ENCODE measurements at regions not wholly inside any gene's neighbourhood (a gene's known extent, or its start where the extent isn't known, plus 50 kb on each side); places are given as distances from the start of the nearest gene placed in this dataset.

- no peak for ATAC-seq (ENCODE audit: low read depth in 2 of 2)
- H3K27ac Mint-ChIP-seq: no peak overlapping the region
These were observed 106.6 kb upstream of the CELF2 start for GRCh38 chr10:10911035-10911434.

GRCh38 chr10:10911471-10911921 lies 106.2 kb upstream of the CELF2 start:
- Mint-ChIP-seq H3K27ac (no peak overlapping the region), H3K27me3 (peaks cover 23% of the 10 kb centered on the region), H3K36me3 (no peaks in the 10 kb centered on the region), H3K9me3 (peaks cover 0 to 2% (median 0%) of the 10 kb centered on the region in 7 donors), H3K4me3 (no peak overlapping the region), H3K4me1 (no peaks in the 10 kb centered on the region)
- Histone ChIP-seq H3K27ac (ENCODE audit: insufficient read depth, low read length, poor library complexity, severe bottlenecking) (no peak overlapping the region), H3K36me3 (ENCODE audit: control insufficient read depth, insufficient read depth, low read length) (no peaks in the 10 kb centered on the region), H3K4me3 (ENCODE audit: low read depth, low read length) (no peak overlapping the region), H3K27me3 (ENCODE audit: control insufficient read depth, insufficient read depth, low read length) (no peaks in the 10 kb centered on the region), H3K9me3 (ENCODE audit: control insufficient read depth in 2 of 2, low read length in 2 of 2) (no peaks in the 10 kb centered on the region), H3K4me1 (ENCODE audit: control insufficient read depth, insufficient read depth, low read length, poor library complexity, severe bottlenecking) (no peaks in the 10 kb centered on the region)
- DNase-seq: no peak
- no peak for ATAC-seq (ENCODE audit: low read depth in 2 of 2)

More at GRCh38 chr10:10911035-10911434, 106.6 kb upstream of the CELF2 start:
- peaks cover 23% of the 10 kb centered on the region for H3K27me3 Mint-ChIP-seq
- no peaks in the 10 kb centered on the region for H3K4me1 Mint-ChIP-seq
- H3K4me3 Mint-ChIP-seq: no peak overlapping the region
- H3K36me3 Mint-ChIP-seq: no peaks in the 10 kb centered on the region
- no peaks in the 10 kb centered on the region for H3K27me3 ChIP-seq (ENCODE audit: control insufficient read depth, insufficient read depth, low read length)
- H3K9me3 Mint-ChIP-seq: peaks cover 0 to 2% (median 0%) of the 10 kb centered on the region in 7 donors
- H3K9me3 ChIP-seq (ENCODE audit: control insufficient read depth in 2 of 2, low read length in 2 of 2): no peaks in the 10 kb centered on the region
- H3K4me1 ChIP-seq (ENCODE audit: control insufficient read depth, insufficient read depth, low read length, poor library complexity, severe bottlenecking): no peaks in the 10 kb centered on the region
- DNase-seq: no peak
- H3K4me3 ChIP-seq (ENCODE audit: low read depth, low read length): no peak overlapping the region
- H3K36me3 ChIP-seq (ENCODE audit: control insufficient read depth, insufficient read depth, low read length): no peaks in the 10 kb centered on the region
- no peak overlapping the region for H3K27ac ChIP-seq (ENCODE audit: insufficient read depth, low read length, poor library complexity, severe bottlenecking)

GRCh38 chr10:10914144-10914543 lies 103.5 kb upstream of the CELF2 start:
- no peak for ATAC-seq (ENCODE audit: low read depth in 2 of 2)
- Mint-ChIP-seq H3K4me1 (no peaks in the 10 kb centered on the region), H3K4me3 (no peak overlapping the region), H3K9me3 (peaks cover 0 to 2% (median 0%) of the 10 kb centered on the region in 7 donors), H3K27me3 (peaks cover 20% of the 10 kb centered on the region), H3K36me3 (no peaks in the 10 kb centered on the region), H3K27ac (no peak overlapping the region)
- Histone ChIP-seq H3K9me3 (ENCODE audit: control insufficient read depth in 2 of 2, low read length in 2 of 2) (no peaks in the 10 kb centered on the region), H3K4me3 (ENCODE audit: low read depth, low read length) (no peak overlapping the region), H3K36me3 (ENCODE audit: control insufficient read depth, insufficient read depth, low read length) (no peaks in the 10 kb centered on the region), H3K4me1 (ENCODE audit: control insufficient read depth, insufficient read depth, low read length, poor library complexity, severe bottlenecking) (no peaks in the 10 kb centered on the region), H3K27ac (ENCODE audit: insufficient read depth, low read length, poor library complexity, severe bottlenecking) (no peak overlapping the region), H3K27me3 (ENCODE audit: control insufficient read depth, insufficient read depth, low read length) (no peaks in the 10 kb centered on the region)
- DNase-seq: no peak

- no peaks in the 10 kb centered on the region for H3K36me3 ChIP-seq (ENCODE audit: control insufficient read depth, insufficient read depth, low read length)
- ATAC-seq (ENCODE audit: low read depth in 2 of 2) (no peak), DNase-seq (peak in 1 of 3 donors; percentile 26)
- Mint-ChIP-seq H3K9me3 (peaks cover 0 to 5% (median 0%) of the 10 kb centered on the region in 7 donors), H3K36me3 (no peaks in the 10 kb centered on the region), H3K4me3 (no peak overlapping the region), H3K4me1 (no peaks in the 10 kb centered on the region), H3K27ac (no peak overlapping the region), H3K27me3 (peaks cover 23% of the 10 kb centered on the region)
- no peaks in the 10 kb centered on the region for H3K9me3 ChIP-seq (ENCODE audit: control insufficient read depth in 2 of 2, low read length in 2 of 2)
- H3K4me1 ChIP-seq (ENCODE audit: control insufficient read depth, insufficient read depth, low read length, poor library complexity, severe bottlenecking): no peaks in the 10 kb centered on the region
- no peak overlapping the region for H3K27ac ChIP-seq (ENCODE audit: insufficient read depth, low read length, poor library complexity, severe bottlenecking)
- no peak overlapping the region for H3K4me3 ChIP-seq (ENCODE audit: low read depth, low read length)
- no peaks in the 10 kb centered on the region for H3K27me3 ChIP-seq (ENCODE audit: control insufficient read depth, insufficient read depth, low read length)
These were observed 102.5 kb upstream of the CELF2 start for GRCh38 chr10:10915215-10915614.

GRCh38 chr10:10917031-10917430 lies 100.6 kb upstream of the CELF2 start:
- Histone ChIP-seq H3K27ac (ENCODE audit: insufficient read depth, low read length, poor library complexity, severe bottlenecking) (no peak overlapping the region), H3K4me3 (ENCODE audit: low read depth, low read length) (no peak overlapping the region), H3K4me1 (ENCODE audit: control insufficient read depth, insufficient read depth, low read length, poor library complexity, severe bottlenecking) (no peaks in the 10 kb centered on the region), H3K9me3 (ENCODE audit: control insufficient read depth in 2 of 2, low read length in 2 of 2) (no peaks in the 10 kb centered on the region), H3K36me3 (ENCODE audit: control insufficient read depth, insufficient read depth, low read length) (no peaks in the 10 kb centered on the region), H3K27me3 (ENCODE audit: control insufficient read depth, insufficient read depth, low read length) (no peaks in the 10 kb centered on the region)
- Mint-ChIP-seq H3K27me3 (peaks cover 11% of the 10 kb centered on the region), H3K4me1 (no peaks in the 10 kb centered on the region), H3K27ac (no peak overlapping the region), H3K9me3 (peaks cover 0 to 5% (median 2%) of the 10 kb centered on the region in 7 donors), H3K4me3 (no peak overlapping the region), H3K36me3 (no peaks in the 10 kb centered on the region)
- ATAC-seq (ENCODE audit: low read depth in 2 of 2): no peak
- DNase-seq: no peak

- no peaks in the 10 kb centered on the region for H3K4me1 ChIP-seq (ENCODE audit: control insufficient read depth, insufficient read depth, low read length, poor library complexity, severe bottlenecking)
- Mint-ChIP-seq H3K36me3 (no peaks in the 10 kb centered on the region), H3K4me1 (no peaks in the 10 kb centered on the region), H3K9me3 (peaks cover 0 to 4% (median 2%) of the 10 kb centered on the region in 7 donors), H3K4me3 (no peak overlapping the region), H3K27me3 (peaks cover 4% of the 10 kb centered on the region), H3K27ac (no peak overlapping the region)
- ATAC-seq (ENCODE audit: low read depth in 2 of 2) (no peak), DNase-seq (no peak)
- H3K27me3 ChIP-seq (ENCODE audit: control insufficient read depth, insufficient read depth, low read length): no peaks in the 10 kb centered on the region
- no peaks in the 10 kb centered on the region for H3K9me3 ChIP-seq (ENCODE audit: control insufficient read depth in 2 of 2, low read length in 2 of 2)
- no peak overlapping the region for H3K27ac ChIP-seq (ENCODE audit: insufficient read depth, low read length, poor library complexity, severe bottlenecking)
- H3K4me3 ChIP-seq (ENCODE audit: low read depth, low read length): no peak overlapping the region
- H3K36me3 ChIP-seq (ENCODE audit: control insufficient read depth, insufficient read depth, low read length): no peaks in the 10 kb centered on the region
These were observed 97.7 kb upstream of the CELF2 start for GRCh38 chr10:10919976-10920375.

GRCh38 chr10:10921826-10922461 lies 95.7 kb upstream of the CELF2 start:
- ATAC-seq (ENCODE audit: low read depth in 2 of 2) (no peak), DNase-seq (no peak)
- Histone ChIP-seq H3K4me1 (ENCODE audit: control insufficient read depth, insufficient read depth, low read length, poor library complexity, severe bottlenecking) (no peaks in the 10 kb centered on the region), H3K36me3 (ENCODE audit: control insufficient read depth, insufficient read depth, low read length) (no peaks in the 10 kb centered on the region), H3K9me3 (ENCODE audit: control insufficient read depth in 2 of 2, low read length in 2 of 2) (no peaks in the 10 kb centered on the region), H3K27ac (ENCODE audit: insufficient read depth, low read length, poor library complexity, severe bottlenecking) (no peak overlapping the region), H3K4me3 (ENCODE audit: low read depth, low read length) (no peak overlapping the region), H3K27me3 (ENCODE audit: control insufficient read depth, insufficient read depth, low read length) (no peaks in the 10 kb centered on the region)
- no peaks in the 10 kb centered on the region for H3K36me3 Mint-ChIP-seq
- H3K27ac Mint-ChIP-seq: no peak overlapping the region
- no peak overlapping the region for H3K4me3 Mint-ChIP-seq
- H3K27me3 Mint-ChIP-seq: peaks cover 4% of the 10 kb centered on the region
- peaks cover 0 to 5% (median 2%) of the 10 kb centered on the region in 7 donors for H3K9me3 Mint-ChIP-seq
- no peaks in the 10 kb centered on the region for H3K4me1 Mint-ChIP-seq

GRCh38 chr10:10923029-10923651 lies 94.5 kb upstream of the CELF2 start:
- peaks cover 4% of the 10 kb centered on the region for H3K27me3 Mint-ChIP-seq

More at GRCh38 chr10:10923029-10923651, 94.5 kb upstream of the CELF2 start:
- Histone ChIP-seq H3K27ac (ENCODE audit: insufficient read depth, low read length, poor library complexity, severe bottlenecking) (no peak overlapping the region), H3K36me3 (ENCODE audit: control insufficient read depth, insufficient read depth, low read length) (no peaks in the 10 kb centered on the region), H3K4me3 (ENCODE audit: low read depth, low read length) (no peak overlapping the region), H3K27me3 (ENCODE audit: control insufficient read depth, insufficient read depth, low read length) (no peaks in the 10 kb centered on the region), H3K4me1 (ENCODE audit: control insufficient read depth, insufficient read depth, low read length, poor library complexity, severe bottlenecking) (no peaks in the 10 kb centered on the region), H3K9me3 (ENCODE audit: control insufficient read depth in 2 of 2, low read length in 2 of 2) (no peaks in the 10 kb centered on the region)
- Mint-ChIP-seq H3K4me1 (no peaks in the 10 kb centered on the region), H3K9me3 (peaks cover 0 to 5% (median 2%) of the 10 kb centered on the region in 7 donors), H3K36me3 (no peaks in the 10 kb centered on the region), H3K27ac (no peak overlapping the region), H3K4me3 (no peak overlapping the region)
- ATAC-seq (ENCODE audit: low read depth in 2 of 2) (no peak), DNase-seq (no peak)
